H1 (cell line): ENCODE measurements at regions not wholly inside any gene's neighbourhood (a gene's known extent, or its start where the extent isn't known, plus 50 kb on each side); places are given as distances from the start of the nearest gene placed in this dataset.

Experiments
- CTCF ChIA-PET: fragments of 300-600 bp; sonication (Branson Sonifier 250); formaldehyde crosslinking; loops from one replicate; lab custom pipeline; 2021; ENCODE audit not compliant: partially characterized antibody; lab: Charles Lee
- POLR2A ChIA-PET: fragments of 300-600 bp; sonication (Branson Sonifier 250); formaldehyde crosslinking; loops from one replicate; lab custom pipeline; 2021; ENCODE audit warnings: inconsistent platforms; ENCODE audit not compliant: partially characterized antibody; lab: Charles Lee
- DNase-seq, 2 experiments: peaks; one replicate each; pipeline versions ENCODE4 v3.0.0 to v3.0.0-alpha.2; 2010 to 2022; ENCODE audit warnings: low spot score in 2 of 2, low read depth in 1 of 2, mixed read lengths in 1 of 2
- FAIRE-seq: peaks from 2 replicates; lab custom pipeline; 2011; peaks lifted over from hg19 to GRCh38; lab: Jason Lieb, UNC
- H2AFZ ChIP-seq: 2 replicates; pipeline ENCODE4 v1.8.1; 2012; ENCODE audit warnings: low read length, inconsistent platforms
- H2AK5ac ChIP-seq: 2 replicates; pipeline ENCODE4 v1.6.1; 2013; ENCODE audit warnings: low read depth, low read length
- H2BK120ac ChIP-seq: replicated peaks from 2 replicates; pipeline ENCODE3; 2013; ENCODE audit warnings: low read depth, low read length, inconsistent platforms
- H2BK12ac ChIP-seq: 2 replicates; pipeline ENCODE4 v1.6.1; 2013; ENCODE audit warnings: low read depth, low read length
- H2BK15ac ChIP-seq: 2 replicates; pipeline ENCODE4 v1.6.1; 2013; ENCODE audit warnings: low read length
- H2BK20ac ChIP-seq: 2 replicates; pipeline ENCODE4 v1.6.1; 2013; ENCODE audit warnings: low read length
- H2BK5ac ChIP-seq: 2 replicates; pipeline ENCODE4 v1.6.1; 2013; ENCODE audit warnings: low read depth, low read length
- H3K14ac ChIP-seq: 2 replicates; pipeline ENCODE4 v1.6.1; 2013; ENCODE audit warnings: inconsistent platforms; ENCODE audit not compliant: insufficient read length
- H3K18ac ChIP-seq: 2 replicates; pipeline ENCODE4 v1.6.1; 2013; ENCODE audit warnings: low read length; ENCODE audit errors: extremely low read depth
- H3K23ac ChIP-seq: 2 replicates; pipeline ENCODE4 v1.6.1; 2013; ENCODE audit warnings: inconsistent platforms; ENCODE audit not compliant: insufficient read length
- H3K23me2 ChIP-seq: 2 replicates; pipeline ENCODE4 v1.6.1; 2013; ENCODE audit warnings: low read depth, low read length
- H3K27ac ChIP-seq: 2 replicates; pipeline ENCODE4 v1.6.1; 2011; ENCODE audit warnings: low read depth, low read length, inconsistent platforms
- H3K27me3 ChIP-seq, 4 experiments: replicated peaks in 1 of 4; 1 replicate in 1 of 4; 2 replicates in 3 of 4; pipeline versions ENCODE4 v1.6.1 to v1.8.1; 2011 to 2013; ENCODE audit warnings: low read length in 3 of 4, mild to moderate bottlenecking in 3 of 4, inconsistent platforms in 2 of 4, mixed read lengths in 2 of 4, moderate library complexity in 1 of 4; ENCODE audit not compliant: control insufficient read depth in 3 of 4, insufficient read depth in 3 of 4; ENCODE audit errors: extremely low read depth in 1 of 4
- H3K36me3 ChIP-seq, 4 experiments: 2 replicates each; pipeline versions ENCODE4 v1.6.1 to v1.8.1; 2011 to 2013; ENCODE audit warnings: mild to moderate bottlenecking in 4 of 4, low read length in 3 of 4, moderate library complexity in 2 of 4, control low read depth in 1 of 4, inconsistent platforms in 1 of 4; ENCODE audit not compliant: insufficient read depth in 4 of 4, control insufficient read depth in 2 of 4
- H3K4ac ChIP-seq: replicated peaks from 2 replicates; pipeline ENCODE3; 2013; ENCODE audit warnings: low read length, low read depth, mixed read lengths, inconsistent platforms; ENCODE audit not compliant: insufficient read length
- H3K4me1 ChIP-seq, 4 experiments: replicated peaks in 1 of 4; 1 replicate in 1 of 4; 2 replicates in 3 of 4; pipeline versions ENCODE4 v1.6.1 to v1.8.1; 2011 to 2013; ENCODE audit warnings: low read length in 3 of 4, inconsistent platforms in 2 of 4, mixed read lengths in 1 of 4; ENCODE audit not compliant: insufficient read depth in 4 of 4, control insufficient read depth in 3 of 4
- H3K4me2 ChIP-seq, 2 experiments: 2 replicates each; pipeline versions ENCODE4 v1.6.1 to v1.8.1; 2011 to 2013; ENCODE audit warnings: low read depth in 2 of 2, low read length in 2 of 2, control low read depth in 1 of 2, inconsistent platforms in 1 of 2, mild to moderate bottlenecking in 1 of 2; ENCODE audit not compliant: insufficient read depth in 1 of 2
- H3K4me3 ChIP-seq, 4 experiments: fragments of 200-600, 300-600 bp in 1 of 4; sonication (generic), shearing (Covaris generic), sonication (Bioruptor Twin) in 1 of 4; 2 replicates each; pipeline versions ENCODE4 v1.5.1 to v1.8.1; 2011 to 2016; ENCODE audit warnings: low read length in 4 of 4, low read depth in 3 of 4, control low read depth in 2 of 4, inconsistent platforms in 2 of 4, mild to moderate bottlenecking in 2 of 4, mixed read lengths in 1 of 4, moderate library complexity in 1 of 4; ENCODE audit not compliant: insufficient read depth in 2 of 4; ENCODE audit errors: extremely low read depth in 1 of 4
- H3K56ac ChIP-seq: replicated peaks from 2 replicates; pipeline ENCODE3; 2013; ENCODE audit warnings: low read depth, mild to moderate bottlenecking, mixed read lengths, low read length, inconsistent platforms; ENCODE audit not compliant: insufficient read length
- H3K79me1 ChIP-seq: 2 replicates; pipeline ENCODE4 v1.6.1; 2013; ENCODE audit warnings: low read depth, low read length, control low read depth
- H3K79me2 ChIP-seq, 2 experiments: 2 replicates each; pipeline versions ENCODE4 v1.6.1 to v1.8.1; 2012 to 2013; ENCODE audit warnings: low read length in 2 of 2, mild to moderate bottlenecking in 2 of 2, inconsistent platforms in 1 of 2; ENCODE audit not compliant: insufficient read depth in 2 of 2, control insufficient read depth in 1 of 2
- H3K9ac ChIP-seq, 4 experiments: replicated peaks in 1 of 4; 1 replicate in 1 of 4; 2 replicates in 3 of 4; pipeline versions ENCODE4 v1.6.1 to v1.8.1; 2011 to 2013; ENCODE audit warnings: low read depth in 3 of 4, low read length in 3 of 4, control low read depth in 2 of 4, mild to moderate bottlenecking in 2 of 4, moderate library complexity in 2 of 4, inconsistent platforms in 1 of 4; ENCODE audit errors: extremely low read depth in 1 of 4
- H3K9me3 ChIP-seq, 2 experiments: 2 replicates each; pipeline versions ENCODE4 v1.6.1 to v1.8.1; 2012 to 2013; ENCODE audit warnings: mild to moderate bottlenecking in 2 of 2, moderate library complexity in 2 of 2, control low read depth in 1 of 2, inconsistent platforms in 1 of 2, low read depth in 1 of 2, low read length in 1 of 2, mixed read lengths in 1 of 2; ENCODE audit not compliant: insufficient read depth in 2 of 2
- H4K20me1 ChIP-seq, 2 experiments: replicated peaks in 1 of 2; 2 replicates each; pipeline versions ENCODE3 to v1.8.1; 2011 to 2013; ENCODE audit warnings: inconsistent platforms in 2 of 2, low read length in 2 of 2, mild to moderate bottlenecking in 1 of 2; ENCODE audit not compliant: insufficient read depth in 2 of 2, control insufficient read depth in 1 of 2
- H4K5ac ChIP-seq: 2 replicates; pipeline ENCODE4 v1.6.1; 2013; ENCODE audit warnings: low read length, low read depth, mixed read lengths, inconsistent platforms; ENCODE audit not compliant: insufficient read length
- H4K8ac ChIP-seq: 2 replicates; pipeline ENCODE4 v1.8.0; 2013; ENCODE audit warnings: mild to moderate bottlenecking, moderate library complexity, low read length, inconsistent platforms; ENCODE audit not compliant: insufficient read depth; ENCODE audit errors: extremely low read depth
- H4K91ac ChIP-seq: replicated peaks from 2 replicates; pipeline ENCODE3; 2013; ENCODE audit warnings: low read length, mixed read lengths, inconsistent platforms; ENCODE audit not compliant: insufficient read length
- CREB1 ChIP-seq: IDR thresholded peaks from 2 replicates; pipeline ENCODE4 v1.6.1; 2012; ENCODE audit warnings: inconsistent platforms
- EZH2 ChIP-seq: fragments of 200-600 bp; sonication (generic); IDR thresholded peaks from 2 replicates; pipeline ENCODE4 v1.7.1; 2012; ENCODE audit warnings: low read depth, mild to moderate bottlenecking, moderate library complexity, low read length, inconsistent platforms; ENCODE audit not compliant: severe bottlenecking
- FOSL1 ChIP-seq: IDR thresholded peaks from 2 replicates; pipeline ENCODE4 v1.6.1; 2011; ENCODE audit warnings: mild to moderate bottlenecking, low read depth, low read length, moderate library complexity; ENCODE audit not compliant: insufficient read depth
- KDM5A ChIP-seq: fragments of 200-600 bp; IDR thresholded peaks from 2 replicates; pipeline ENCODE4 v1.7.1; 2012; ENCODE audit warnings: mild to moderate bottlenecking, low read length, inconsistent platforms, mixed read lengths
- WGBS, 2 experiments: shearing (Covaris generic) in 1 of 2; methylation state at CpG; one replicate each; pipeline versions ENCODE4 v1.1.6 to v1.1.7; 2013 to 2015; ENCODE audit warnings: low lambda C conversion rate in 2 of 2, mixed read lengths in 2 of 2, inconsistent platforms in 1 of 2, low coverage in 1 of 2, missing lambda C conversion rate in 1 of 2; ENCODE audit not compliant: insufficient replicate concordance in 2 of 2, insufficient coverage in 1 of 2, insufficient read length in 1 of 2; ENCODE audit errors: extremely low coverage in 1 of 2, missing lambda C conversion rate in 1 of 2; 5-methylcytosine and 5-hydroxymethylcytosine counted together
- TF ChIP-seq, protein P1 (sequence below): IDR thresholded peaks from 2 replicates; pipeline ENCODE4 v1.6.1; 2011; ENCODE audit warnings: low read depth, mild to moderate bottlenecking, low read length; ENCODE audit not compliant: insufficient read depth

DNA sequence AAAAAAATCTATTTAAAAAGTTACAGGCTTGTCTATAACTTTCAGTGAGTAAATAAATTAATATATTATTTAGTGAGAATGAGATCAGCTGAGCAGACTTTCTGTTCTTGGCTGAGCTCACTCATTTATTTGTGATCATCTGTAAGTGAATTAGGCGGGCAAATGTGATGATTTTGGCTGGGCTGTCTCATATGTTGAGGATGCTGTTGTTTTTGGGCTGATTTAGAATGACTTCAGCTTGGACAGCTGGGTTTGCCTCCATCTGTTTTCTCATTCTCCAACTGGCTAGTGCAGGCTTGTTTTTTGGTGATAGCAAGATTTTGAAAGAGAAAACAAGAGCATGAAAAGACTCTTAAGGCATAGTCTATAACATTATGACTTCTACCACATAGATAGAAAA, 475.8 kb upstream of the OLFM3 start:
- CTCF ChIA-PET: interaction anchor here (1.1 kb wide), 1 partner anchor 14 kb away, joined by 5 read pairs; no protein-coding TSS in a partner anchor
- no peak overlapping the region for H2BK15ac ChIP-seq
- no peak overlapping the region for H3K18ac ChIP-seq
- no peak overlapping the region for H2AK5ac ChIP-seq
- no peak overlapping the region for H4K8ac ChIP-seq
- H3K4me2 ChIP-seq: no peak overlapping the region
- H2AFZ ChIP-seq: no peak overlapping the region
- no peak overlapping the region for H4K91ac ChIP-seq
- H3K79me2 ChIP-seq: no peaks in the 10 kb centered on the region
- no peak overlapping the region for H3K56ac ChIP-seq
- H3K4ac ChIP-seq: no peak overlapping the region
- no peak overlapping the region for H4K5ac ChIP-seq
- H3K27ac ChIP-seq: no peak overlapping the region
- H3K79me1 ChIP-seq: no peaks in the 10 kb centered on the region
- no peak overlapping the region for H2BK120ac ChIP-seq
- no peaks in the 10 kb centered on the region for H3K27me3 ChIP-seq
- WGBS, 2 experiments: 86% methylated on average over 1 of the region's 1 CpG; no CpG with 5 or more reads in 1 of the 2 experiments
- no peaks in the 10 kb centered on the region for H3K4me1 ChIP-seq
- H3K23ac ChIP-seq: no peak overlapping the region
- no peak overlapping the region for H3K9ac ChIP-seq
- no peaks in the 10 kb centered on the region for H4K20me1 ChIP-seq
- POLR2A ChIA-PET: no interaction called here
- no peaks in the 10 kb centered on the region for H3K9me3 ChIP-seq
- no peak overlapping the region for H3K14ac ChIP-seq
- no peak overlapping the region for H3K4me3 ChIP-seq
- no peak overlapping the region for H2BK5ac ChIP-seq
- FAIRE-seq (no peak), DNase-seq (no peak)
- H2BK12ac ChIP-seq: no peak overlapping the region
- H3K36me3 ChIP-seq: no peaks in the 10 kb centered on the region
- no peaks in the 10 kb centered on the region for H3K23me2 ChIP-seq
- H2BK20ac ChIP-seq: no peak overlapping the region
- TF ChIP-seq, protein P1, sequence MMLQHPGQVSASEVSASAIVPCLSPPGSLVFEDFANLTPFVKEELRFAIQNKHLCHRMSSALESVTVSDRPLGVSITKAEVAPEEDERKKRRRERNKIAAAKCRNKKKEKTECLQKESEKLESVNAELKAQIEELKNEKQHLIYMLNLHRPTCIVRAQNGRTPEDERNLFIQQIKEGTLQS: no peak
- no peak for TF ChIP-seq FOSL1
- TF ChIP-seq CREB1: no peak
- TF ChIP-seq EZH2: no peak
- TF ChIP-seq KDM5A: no peak
